Medulla oblongata (tissue), 1 donor: ENCODE measurements at regions not wholly inside any gene's neighbourhood (a gene's known extent, or its start where the extent isn't known, plus 50 kb on each side); places are given as distances from the start of the nearest gene placed in this dataset.
"Not testable (repeated sequence)": the region's sequence is repeated elsewhere in the genome, so short reads cannot be mapped to it uniquely, and the experiment has no call there.

Source experiments
- DNase-seq: peaks from one replicate; pipeline ENCODE4 v3.0.0-alpha.2; 2015; ENCODE audit errors: extremely low spot score

DNA sequence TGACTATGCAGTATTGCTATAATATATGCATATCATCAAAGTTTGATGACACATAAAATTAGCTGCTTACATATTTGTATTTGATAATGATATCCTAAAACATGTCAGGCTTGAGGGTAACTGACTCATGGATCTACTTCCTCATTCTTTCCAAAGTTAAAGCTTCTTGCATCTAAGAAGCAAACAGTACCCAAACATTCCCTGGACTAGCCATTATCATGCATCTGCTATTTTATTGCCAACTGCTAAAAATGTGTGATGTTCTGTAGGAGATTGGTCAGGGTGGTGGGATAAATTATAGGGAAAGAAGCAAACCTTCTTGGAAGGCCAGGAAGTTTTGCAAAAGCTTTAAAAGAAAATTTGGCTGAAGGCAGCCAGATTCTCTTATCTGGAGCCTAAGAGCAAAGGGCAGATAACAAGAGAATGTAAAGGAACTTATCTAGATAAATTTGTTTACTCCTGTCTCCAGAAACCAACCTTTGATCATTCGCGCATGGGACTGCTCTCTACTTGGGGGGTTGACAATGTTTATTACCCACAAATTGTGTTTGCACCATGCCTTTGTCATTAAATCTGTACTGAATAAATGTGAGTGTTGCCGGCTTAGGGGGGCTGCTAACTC is 604.1 kb upstream of the TLE4 start:
- DNase-seq, result no peak

DNA sequence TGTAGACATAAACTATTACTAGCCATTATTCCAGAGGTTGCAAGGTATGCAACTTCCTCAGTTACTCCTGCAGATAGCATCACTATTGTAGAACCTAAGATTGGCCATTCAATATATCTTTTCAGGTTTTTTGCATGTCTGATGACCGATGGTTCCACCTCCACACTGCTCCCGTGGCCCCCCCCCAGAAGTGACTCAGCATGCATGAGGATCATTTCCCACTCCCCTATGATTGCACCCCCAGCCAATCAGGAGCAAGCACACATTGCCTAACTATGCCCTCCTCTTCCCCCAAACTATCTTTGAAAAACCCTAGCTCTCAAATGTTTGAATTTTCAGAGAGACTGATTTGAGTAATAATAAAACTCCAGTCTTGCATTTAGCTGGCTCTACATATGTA is 601.4 kb upstream of the TLE4 start:
- DNase-seq, result no peak

DNA sequence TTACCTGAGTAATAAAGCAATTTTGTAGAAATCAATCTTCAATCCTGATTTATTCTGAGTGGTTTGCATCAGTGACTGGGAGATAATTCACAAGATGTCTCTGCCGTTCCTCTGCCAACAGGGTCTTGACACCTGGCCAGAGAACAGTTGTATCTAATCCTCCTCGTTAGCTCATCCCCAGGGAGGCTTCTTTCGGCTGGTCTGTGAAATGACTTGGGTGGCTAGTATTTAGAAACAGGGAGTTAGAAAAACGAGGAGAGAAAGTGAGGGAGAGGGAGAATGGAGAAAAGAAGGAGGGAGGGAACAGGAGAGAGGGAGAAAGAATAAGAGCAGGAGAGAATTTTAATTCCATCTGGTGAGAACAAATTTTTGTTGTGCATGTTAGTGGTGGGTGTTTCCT is 600.2 kb upstream of the TLE4 start:
- no peak for DNase-seq

DNA sequence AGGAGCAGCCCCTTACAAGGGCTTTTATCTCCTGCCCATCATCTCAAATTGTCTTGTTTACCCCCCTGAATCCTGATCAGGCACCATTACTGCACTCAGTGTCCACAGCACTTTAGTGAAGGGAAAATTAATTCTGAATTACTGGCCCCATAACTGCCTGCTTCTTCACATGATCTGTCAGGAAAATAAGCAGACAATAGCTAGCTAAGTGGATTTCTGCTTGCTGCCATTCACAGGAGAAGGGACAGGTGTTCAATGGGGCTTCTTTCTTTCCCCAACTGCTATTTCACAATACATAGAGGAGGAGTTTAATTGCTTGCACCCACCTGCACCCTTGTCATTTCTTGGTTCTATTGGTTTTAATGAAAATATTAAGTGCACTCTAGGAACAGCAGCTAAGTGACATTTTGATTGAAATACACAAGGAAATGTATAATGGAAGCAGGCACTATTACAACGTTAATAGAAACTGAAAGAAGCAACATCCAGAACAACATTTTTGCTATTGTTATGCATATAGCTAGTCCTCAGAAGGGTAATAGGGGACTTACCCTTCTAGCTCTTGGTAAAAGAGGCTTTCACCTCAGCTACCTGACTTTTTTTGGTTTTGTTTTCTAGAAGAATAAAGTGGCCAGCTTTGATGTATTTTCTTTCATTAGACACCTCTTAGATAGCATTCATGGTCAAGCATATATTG is 599.3 kb upstream of the TLE4 start:
- no peak for DNase-seq

DNA sequence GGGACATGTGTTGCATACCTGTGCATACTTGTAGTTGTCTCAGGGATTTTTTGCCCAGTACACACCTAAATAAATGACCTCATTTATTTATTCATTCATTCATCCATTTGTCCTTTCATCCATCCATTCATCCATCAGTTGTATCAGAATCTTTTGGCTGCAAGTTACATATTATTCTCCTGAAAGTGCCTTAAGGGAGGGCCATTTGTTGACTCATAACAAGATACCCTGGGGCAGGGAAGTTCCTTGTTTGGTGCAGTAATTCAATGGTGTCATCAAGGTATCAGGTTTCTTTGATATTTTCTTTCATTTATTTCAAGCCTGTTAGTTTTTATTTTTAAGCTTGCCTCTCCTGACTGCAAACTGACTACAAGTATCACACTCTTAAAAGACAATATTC is 597.9 kb upstream of the TLE4 start:
- DNase-seq, result no peak

DNA sequence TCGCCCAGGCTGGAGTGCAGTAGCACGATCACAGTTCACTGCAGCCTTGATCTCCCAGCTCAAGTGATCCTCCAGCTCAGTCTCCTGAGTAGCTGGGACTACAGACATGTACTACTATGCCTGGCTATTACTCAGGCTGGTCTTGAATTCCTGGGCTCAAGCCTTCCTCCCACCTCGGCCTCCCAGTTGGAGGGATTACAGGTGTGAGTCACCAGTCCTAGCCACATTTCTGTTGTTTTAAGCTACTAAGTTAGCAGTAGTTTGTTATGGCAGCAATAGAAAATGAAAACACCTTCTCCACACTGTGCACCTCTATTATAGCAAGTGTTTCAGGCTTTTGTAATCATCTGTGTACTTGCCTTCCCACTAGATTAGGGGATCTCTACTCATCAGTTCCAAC is 588.9 kb upstream of the TLE4 start:
- DNase-seq, result no peak

DNA sequence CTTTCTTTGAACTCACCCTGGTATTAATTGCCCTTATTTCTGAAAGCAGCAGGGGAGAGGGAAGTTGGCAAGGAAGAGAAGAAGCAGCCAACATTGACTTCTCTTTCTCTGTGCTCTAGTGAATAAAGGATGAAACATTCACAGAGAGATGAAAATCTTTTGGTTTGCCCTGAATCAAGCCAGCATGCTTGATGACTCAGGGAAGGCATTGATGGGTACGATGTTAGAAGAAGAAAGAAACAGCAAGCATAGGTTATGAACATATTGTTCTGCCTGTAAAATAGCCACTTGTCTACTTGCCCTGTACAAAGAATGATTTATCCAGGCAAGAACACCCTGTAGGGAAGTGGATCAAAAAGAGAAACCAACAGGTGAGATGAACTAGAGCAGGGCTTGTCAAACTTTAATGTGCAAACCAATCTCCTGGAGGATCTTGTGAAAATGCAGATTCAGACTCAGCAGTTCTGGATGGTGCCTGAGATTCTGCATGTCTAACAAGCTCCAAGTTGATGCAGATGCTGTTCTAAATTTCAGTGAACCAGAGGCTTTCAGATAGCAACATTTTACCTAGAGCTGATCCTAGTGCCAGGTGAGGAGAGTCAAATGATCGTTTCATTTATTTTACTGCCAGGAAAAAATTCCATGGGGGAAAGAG is 586.6 kb upstream of the TLE4 start:
- no peak for DNase-seq

DNA sequence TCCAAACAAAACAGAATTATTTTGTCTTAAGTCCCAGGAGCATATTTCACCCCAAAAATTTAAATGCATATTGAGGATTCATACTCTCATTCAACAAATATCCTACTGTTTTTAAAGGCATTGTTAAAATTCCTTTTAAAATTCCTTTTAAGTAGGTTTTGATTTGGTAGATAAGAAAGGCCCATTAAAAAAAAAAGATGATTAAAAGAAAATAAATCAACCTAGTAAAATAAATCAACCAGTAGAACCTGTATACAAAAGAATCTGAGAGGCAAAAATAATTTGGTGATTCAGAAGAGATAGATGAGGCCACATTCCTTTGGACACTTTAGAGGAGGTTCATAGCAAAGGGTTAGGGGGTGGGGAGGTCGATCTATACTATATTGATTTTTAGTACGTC is 585.3 kb upstream of the TLE4 start:
- DNase-seq, result no peak

DNA sequence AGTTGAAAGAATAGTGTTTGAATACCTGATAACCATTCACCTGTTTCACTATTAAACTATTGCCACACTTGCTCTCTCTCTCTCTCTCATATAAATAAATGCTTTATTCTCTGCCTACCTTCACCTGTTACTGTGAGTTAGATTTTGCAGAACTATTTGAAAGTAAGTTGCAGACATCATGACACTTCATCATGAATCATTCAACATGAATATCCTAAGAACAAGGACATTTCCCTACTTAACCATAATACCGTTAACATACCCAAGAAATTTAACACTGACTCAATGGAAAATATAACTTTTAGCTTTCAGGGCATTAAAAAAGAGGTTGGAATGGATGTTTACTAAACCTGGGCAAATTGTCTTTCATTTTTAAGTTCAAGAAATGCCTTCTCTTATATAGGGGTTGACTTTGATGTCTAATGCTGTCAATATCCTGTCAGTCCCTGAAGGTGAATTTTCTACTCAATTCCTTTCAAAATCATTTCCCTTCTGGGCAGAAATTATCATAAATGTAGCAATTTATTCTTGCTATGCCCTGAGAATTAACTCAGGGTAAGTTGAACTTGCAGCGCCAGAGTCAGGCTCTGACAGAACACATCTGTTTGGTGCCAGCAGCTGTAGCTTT is 582.6 kb upstream of the TLE4 start:
- no peak for DNase-seq

DNA sequence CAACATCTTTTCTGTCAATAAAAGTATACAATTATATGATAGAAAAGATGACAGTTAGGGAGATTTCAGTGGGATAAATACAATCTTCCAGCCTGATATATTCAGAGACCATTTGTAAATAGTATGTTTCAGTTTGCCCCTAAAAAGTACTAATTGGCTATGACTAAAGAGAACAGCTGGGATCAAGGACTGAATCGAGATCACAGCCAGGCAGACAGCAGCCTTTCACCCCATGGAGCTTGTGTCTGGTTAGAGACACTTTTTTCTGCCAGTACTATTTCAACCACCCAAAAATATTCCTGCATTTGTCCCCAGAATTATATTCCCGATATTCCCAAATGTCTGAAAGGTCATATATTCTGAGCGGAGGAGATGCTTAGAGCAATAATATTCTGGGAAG is 577.3 kb upstream of the TLE4 start:
- no peak for DNase-seq

DNA sequence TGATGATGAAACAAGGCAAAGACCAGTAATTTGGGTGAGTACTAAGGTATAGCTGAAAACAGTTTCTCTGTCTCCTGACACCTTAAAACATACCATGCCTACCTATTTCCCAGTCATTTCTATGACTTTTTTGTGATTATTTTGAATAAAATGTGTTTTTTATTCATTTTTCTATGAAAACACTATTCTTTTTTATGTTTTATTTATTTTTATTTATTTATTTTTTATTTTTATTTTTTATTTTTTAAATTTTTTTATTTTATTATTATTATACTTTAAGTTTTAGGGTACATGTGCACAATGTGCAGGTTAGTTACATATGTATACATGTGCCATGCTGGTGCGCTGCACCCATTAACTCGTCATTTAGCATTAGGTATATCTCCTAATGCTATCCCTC is 576.8 kb upstream of the TLE4 start:
- DNase-seq, result not testable (repeated sequence)

DNA sequence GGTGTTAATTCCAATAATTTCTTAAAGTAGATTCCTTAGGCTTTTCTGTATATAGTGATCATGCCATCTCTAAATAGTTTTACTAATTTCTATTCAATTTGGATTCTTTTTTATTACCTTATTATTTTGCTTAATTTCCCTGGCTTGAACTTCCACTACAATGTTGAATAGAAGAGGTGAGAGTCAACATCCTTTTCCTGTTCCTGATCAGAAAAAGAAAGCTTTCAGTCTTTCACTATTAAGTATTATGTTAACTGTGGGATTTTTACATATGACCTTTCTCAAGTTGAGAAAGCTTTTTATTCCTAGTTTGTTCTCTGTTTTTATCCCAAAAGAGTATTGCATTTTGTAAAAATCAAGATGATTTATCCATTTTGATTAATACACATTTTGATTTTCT is 574.5 kb upstream of the TLE4 start:
- DNase-seq, result no peak

DNA sequence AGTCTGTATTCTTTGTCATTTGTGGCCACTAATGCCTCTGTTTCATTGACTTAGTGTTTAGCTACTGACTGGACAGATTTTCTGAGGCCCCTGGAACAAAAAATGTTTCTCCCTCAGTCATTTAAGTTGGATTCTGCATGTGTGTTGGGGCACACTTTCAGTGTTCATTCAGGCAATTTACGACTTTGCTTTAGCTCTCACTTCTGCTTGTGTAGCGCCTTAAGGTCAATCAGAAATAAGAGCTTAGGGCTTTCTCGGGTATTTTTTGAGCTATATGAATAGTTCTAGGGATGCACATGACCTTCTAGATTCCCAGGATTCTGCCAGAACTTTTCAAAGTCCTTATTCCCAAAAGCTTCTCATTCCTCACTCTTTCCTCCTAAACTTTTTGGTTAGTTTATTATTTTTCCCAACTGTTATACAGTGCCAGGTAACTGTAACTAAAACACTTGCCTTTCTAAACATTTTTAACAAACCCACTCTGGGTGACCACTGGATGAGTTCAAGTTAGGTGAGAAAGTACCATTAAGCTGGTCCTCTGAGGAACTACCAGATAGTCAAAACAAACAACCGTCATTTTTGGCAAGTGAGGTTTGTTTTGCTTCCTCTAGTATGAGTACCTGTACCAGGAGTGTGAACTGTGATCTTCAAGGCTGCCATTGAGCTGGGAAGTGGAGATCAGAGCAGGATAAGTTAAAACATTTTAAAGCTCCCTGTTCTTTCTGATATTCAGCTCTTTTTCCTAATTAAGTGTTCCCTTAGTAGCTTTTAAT is 571.3 kb upstream of the TLE4 start:
- DNase-seq, result no peak

DNA sequence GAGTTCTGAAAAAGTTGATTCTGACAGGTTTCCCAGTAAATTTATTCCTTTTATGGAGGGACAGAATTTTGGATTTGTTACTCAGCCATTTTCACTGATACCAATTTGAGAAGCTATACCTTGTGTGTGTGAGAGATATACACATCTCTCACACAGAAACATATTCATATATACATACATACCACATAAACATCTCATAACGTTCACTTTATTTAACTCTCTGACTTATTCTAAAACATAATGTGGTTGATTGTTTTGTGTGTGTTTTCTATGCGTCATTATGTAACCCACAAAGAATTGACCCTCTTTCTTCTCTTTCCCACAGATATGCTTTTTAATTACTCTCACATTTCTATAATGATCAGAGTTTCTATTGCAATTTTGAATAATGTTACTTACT is 570.8 kb upstream of the TLE4 start:
- no peak for DNase-seq

DNA sequence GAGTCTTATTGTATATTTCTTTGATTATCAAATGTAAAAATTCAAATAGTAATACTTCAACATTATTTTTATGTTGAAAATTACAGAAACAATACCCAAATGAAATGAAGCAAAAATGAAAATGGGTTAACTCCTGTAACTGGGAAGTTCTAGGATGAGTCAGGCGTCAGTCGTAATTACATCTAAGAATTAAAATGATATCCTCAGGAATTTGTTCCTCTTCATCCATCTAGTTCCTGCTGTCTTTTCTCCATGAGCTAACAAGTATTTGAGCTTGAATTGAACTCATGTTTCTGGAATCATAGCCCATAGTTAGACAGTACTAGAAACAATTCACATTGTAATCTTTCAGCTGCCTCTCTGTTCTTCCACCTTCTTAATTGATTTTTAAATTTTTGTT is 568.3 kb upstream of the TLE4 start:
- DNase-seq, result no peak

DNA sequence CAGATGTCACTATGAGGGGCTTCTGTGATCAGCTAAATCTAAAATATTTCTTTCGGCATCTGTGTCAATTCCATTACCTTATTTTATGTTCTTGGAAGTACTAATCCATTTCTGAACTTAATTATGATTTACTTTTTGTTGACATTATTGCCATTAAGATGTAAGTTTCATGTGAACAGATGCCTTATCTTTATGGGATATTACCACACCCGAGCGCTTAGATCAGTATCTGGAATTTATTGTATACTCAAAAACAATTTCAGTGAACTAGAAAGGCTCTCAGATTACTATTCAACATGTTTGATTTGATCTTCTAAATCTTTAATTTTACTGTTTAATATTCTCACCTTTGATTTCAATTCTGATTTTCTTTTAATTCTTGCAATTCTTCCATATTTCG is 567.7 kb upstream of the TLE4 start:
- no peak for DNase-seq

DNA sequence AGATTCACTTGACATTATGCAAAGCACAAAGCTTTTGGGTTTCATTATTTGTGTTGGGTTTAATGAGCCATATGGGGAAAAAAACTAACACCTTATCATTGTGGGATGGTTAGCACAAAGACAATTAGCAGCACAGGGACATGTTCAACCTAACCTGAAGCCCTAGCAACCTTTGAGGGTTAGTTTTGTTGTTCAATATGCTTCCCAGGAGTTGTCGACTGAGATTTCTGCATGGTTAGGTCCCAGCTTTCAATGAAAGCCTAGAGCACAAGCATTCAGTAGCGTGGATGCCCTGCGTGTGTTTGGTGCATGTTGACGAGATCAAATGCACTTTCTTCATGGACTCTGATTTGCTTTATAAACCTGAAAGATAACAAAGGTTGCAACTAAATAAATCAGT is 565.2 kb upstream of the TLE4 start:
- no peak for DNase-seq

DNA sequence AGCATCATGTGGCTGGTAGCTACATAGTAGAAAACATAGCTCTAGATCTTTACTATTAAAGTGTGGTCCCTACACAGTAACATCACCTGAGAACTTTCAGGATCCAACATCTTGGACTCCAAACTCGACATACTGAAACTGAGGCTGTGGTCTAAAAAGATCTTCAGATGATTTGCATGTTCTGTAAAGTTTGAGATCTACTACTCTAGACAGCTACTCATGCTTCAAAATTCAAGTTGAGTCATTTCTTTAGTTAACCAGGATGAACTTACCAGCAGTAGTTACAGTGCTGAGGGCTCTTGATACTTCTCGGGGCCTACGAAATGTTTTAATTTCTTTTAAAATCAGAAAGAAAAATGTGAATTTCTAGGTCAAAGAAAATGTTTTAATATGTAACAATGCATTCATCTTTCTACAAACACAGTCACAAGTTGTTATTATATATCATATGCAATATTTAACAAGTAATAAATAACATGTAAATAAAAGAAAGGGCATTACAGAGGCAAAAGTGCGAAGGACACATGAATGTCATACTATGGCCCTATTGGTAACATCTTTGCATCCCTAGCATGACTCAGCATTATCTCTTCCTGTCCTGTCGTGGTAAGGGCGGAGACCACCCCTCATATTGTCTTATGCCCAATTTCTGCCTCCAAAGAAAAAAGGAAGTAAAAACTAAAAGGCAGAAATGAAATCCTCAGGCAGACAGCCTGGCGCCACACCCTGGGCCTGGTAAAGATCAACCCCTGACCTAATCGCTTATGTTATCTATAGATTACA is 563.9 kb upstream of the TLE4 start:
- no peak for DNase-seq

DNA sequence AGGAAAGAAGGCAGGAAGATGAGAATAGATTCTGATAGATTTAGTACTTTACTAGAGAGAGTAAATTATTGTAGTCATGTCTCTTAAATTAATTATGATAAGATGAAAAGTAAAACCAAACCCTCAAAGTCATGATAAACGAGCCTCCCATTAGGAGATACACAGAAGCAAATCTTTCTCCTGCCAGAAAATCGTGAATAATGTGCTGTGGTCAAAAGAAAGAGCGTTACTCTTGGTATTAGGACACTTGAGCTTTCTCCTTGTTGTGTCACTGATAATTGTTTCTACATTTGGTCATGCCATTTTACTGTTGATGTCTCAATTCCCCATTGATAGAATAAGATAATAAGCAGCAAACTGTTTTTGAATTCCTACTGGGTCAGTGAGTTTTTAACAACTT is 562.8 kb upstream of the TLE4 start:
- no peak for DNase-seq

DNA sequence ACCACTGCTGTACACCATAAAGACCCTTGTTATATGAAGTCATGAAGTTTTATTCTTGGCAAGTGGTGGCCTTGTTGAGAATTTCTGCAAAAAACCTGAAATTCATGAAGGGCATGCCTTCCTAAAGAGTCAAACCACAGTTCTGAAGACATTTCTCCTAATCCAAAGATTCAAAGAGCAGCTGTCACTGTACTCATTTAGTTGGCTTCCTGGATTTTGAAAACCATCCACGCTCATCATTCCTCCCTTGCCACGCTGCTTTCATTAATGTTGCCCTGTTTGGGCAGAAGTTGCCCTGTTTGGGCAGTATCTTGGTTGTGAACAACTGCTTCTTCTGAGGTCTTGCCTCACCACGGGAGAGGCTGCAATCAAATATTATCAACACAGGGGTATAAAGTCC is 560.3 kb upstream of the TLE4 start:
- no peak for DNase-seq

DNA sequence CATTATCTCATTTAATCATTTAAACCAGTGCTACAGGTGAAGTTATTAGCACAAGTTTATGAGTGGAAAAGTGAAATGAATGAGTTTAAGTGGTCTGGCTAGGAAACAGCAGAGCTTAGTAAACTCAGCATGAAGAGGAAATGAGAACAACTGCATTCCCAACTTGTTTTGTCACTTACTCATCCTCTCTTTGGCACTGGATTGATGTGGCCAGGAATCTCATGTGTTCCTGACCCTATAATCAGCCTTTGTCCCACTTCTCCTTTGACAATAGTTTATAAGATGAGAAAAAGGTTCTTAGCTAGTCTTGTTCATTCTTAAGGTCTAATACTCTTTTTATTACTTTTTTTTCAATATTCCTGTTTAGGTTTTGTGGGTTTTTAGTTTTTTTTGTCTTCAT is 559.2 kb upstream of the TLE4 start:
- no peak for DNase-seq
